ENCODE measurements at regions not wholly inside any gene's neighbourhood (a gene's known extent, or its start where the extent isn't known, plus 50 kb on each side); places are given as distances from the start of the nearest gene placed in this dataset.

DNA sequence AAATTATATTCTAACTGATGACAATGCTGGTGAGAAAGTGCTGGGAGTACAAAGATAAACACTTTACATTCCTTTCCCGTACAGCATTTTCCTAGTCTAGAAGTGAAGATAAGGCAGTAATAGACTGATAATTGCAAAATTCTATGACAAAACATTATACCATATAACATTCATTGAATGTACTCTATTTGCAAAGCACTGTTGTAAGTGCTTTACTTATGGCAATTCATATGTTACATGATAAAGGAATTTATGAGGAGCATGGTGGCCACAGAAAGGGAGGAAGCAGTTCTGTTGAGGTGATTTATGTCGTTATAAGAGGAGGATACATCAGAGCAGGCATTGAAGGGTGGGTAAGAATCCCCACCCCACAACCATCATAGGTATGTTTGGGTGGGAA is 434.8 kb downstream of the RAB38 start:
- TF ChIP-seq CTCF (IDR thresholded peaks at IDR 0.05; ENCODE audit: low read depth, low read length, poor library complexity, severe bottlenecking) (no peak), EZH2phosphoT487 (IDR thresholded peaks at IDR 0.05; ENCODE audit: borderline replicate concordance, low read length) (no peak)
